HUES48 (cell line): ENCODE measurements at regions not wholly inside any gene's neighbourhood (a gene's known extent, or its start where the extent isn't known, plus 50 kb on each side); places are given as distances from the start of the nearest gene placed in this dataset.

ENCODE experiments used
- H3K27ac ChIP-seq: one replicate; pipeline ENCODE4 v1.7.0; 2013; ENCODE audit warnings: low read depth, low read length, inconsistent platforms
- H3K27me3 ChIP-seq: 2 replicates; pipeline ENCODE4 v1.6.1; 2013; ENCODE audit warnings: mild to moderate bottlenecking, low read length; ENCODE audit not compliant: control insufficient read depth, insufficient read depth
- H3K36me3 ChIP-seq: 2 replicates; pipeline ENCODE4 v1.6.1; 2013; ENCODE audit warnings: low read length; ENCODE audit not compliant: control insufficient read depth, insufficient read depth
- H3K4me1 ChIP-seq: 2 replicates; pipeline ENCODE4 v1.6.1; 2013; ENCODE audit warnings: mild to moderate bottlenecking, low read length; ENCODE audit not compliant: control insufficient read depth, insufficient read depth
- H3K4me3 ChIP-seq: 2 replicates; pipeline ENCODE4 v1.5.1; 2013; ENCODE audit warnings: mild to moderate bottlenecking, low read depth, low read length
- H3K9ac ChIP-seq: 2 replicates; pipeline ENCODE4 v1.6.1; 2013; ENCODE audit warnings: mild to moderate bottlenecking, low read depth, low read length, moderate library complexity
- H3K9me3 ChIP-seq: 2 replicates; pipeline ENCODE4 v1.6.1; 2013; ENCODE audit warnings: low read length; ENCODE audit not compliant: control insufficient read depth, insufficient read depth

DNA sequence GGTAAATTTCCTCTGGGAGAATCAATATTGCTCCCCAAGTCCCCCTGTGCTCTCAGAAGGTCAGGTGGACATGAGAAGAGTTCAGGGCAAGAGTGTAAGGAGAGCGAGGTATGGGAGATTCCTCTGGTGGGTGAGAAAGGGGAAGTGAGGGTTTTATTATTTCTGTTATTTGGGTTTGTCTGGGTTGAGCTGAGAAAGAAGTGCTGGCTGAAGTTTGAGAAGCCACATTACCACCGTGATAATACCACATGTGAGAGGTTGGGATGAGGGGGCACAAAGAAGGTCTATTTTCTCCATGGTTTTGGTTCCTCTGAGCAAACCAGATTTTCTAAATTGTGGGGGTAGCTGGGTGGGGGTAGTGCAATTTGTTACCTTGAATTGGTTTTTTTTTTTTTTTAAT lies 350.4 kb downstream of the OSTF1 start:
- Histone ChIP-seq H3K4me1 (no peaks in the 10 kb centered on the region), H3K4me3 (no peak overlapping the region), H3K27me3 (no peaks in the 10 kb centered on the region), H3K9ac (no peak overlapping the region), H3K9me3 (no peaks in the 10 kb centered on the region), H3K27ac (no peak overlapping the region), H3K36me3 (no peaks in the 10 kb centered on the region)

DNA sequence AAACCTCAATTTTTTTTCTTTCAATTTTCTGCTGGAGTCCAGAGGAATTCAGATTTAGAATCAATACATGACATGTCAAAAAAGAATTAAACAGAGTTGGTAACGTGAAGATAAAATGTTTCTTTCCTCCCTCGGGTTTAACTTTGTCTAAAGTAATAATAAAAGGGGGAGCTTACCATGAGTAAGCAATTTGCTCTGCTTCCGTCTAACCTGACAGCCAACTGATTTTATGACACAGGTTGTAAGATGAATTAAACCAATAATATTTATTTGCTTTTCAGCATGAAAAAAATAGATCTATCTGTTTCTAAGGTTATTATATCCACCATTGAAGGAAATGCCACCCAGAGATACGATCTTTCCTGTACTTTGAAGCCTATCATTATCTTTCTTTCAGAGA lies 352.6 kb downstream of the OSTF1 start:
- no peaks in the 10 kb centered on the region for H3K36me3 ChIP-seq
- no peak overlapping the region for H3K27ac ChIP-seq
- no peaks in the 10 kb centered on the region for H3K27me3 ChIP-seq

DNA sequence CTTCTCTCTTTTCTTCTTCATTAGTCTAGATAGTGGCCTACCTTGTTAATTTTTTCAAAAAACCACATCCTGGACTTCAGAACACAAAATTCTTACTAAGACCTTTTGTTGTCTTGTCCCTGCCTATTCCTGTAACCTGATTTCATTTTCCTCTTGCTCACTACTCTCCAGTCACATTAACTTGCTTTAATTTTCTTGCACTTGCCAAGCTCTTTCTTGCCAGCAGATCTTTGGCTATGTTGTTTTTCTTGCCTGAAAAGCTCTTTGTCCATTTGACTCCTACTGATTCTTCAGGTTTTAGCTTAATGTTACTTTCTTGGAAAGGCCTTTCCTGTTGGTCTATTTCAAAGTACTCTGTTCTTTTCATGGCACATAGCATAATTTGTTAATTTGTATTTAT lies 356.8 kb downstream of the OSTF1 start:
- Histone ChIP-seq H3K27me3 (no peaks in the 10 kb centered on the region), H3K9ac (no peak overlapping the region), H3K36me3 (no peaks in the 10 kb centered on the region), H3K27ac (no peak overlapping the region), H3K4me3 (no peak overlapping the region), H3K9me3 (no peaks in the 10 kb centered on the region), H3K4me1 (0 out of 2 replicates have a peak, but pooled peaks cover 6% of the 10 kb centered on the region)

More for the DNA sequence above, 352.6 kb downstream of the OSTF1 start:
- Histone ChIP-seq H3K4me3 (no peak overlapping the region), H3K9me3 (no peaks in the 10 kb centered on the region), H3K9ac (no peak overlapping the region), H3K4me1 (no peaks in the 10 kb centered on the region)

DNA sequence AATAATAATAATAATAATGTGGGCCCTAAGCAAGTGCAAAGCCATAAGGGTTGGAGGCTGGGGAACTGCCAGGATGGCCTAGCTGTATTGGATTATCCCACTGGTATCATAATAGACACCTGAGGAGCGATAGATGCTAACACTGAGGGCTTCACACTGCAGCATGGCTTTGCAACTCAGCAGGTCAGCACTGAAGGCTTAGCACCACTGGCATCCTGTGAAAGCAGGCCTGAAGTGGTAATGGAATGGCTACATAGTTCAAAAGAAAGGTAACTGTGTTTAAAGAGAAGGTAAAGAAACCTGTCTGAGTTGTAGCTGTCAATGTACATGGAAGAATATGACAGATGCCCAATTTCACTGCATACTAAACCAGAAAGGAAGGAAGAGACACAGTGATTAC lies 359.0 kb downstream of the OSTF1 start:
- no peak overlapping the region for H3K27ac ChIP-seq
- no peaks in the 10 kb centered on the region for H3K36me3 ChIP-seq
- no peak overlapping the region for H3K4me3 ChIP-seq
- no peak overlapping the region for H3K9ac ChIP-seq
- H3K27me3 ChIP-seq, result no peaks in the 10 kb centered on the region
- peaks cover 12% of the 10 kb centered on the region; the same call in 1 of the 2 replicates for H3K4me1 ChIP-seq
- no peaks in the 10 kb centered on the region for H3K9me3 ChIP-seq

DNA sequence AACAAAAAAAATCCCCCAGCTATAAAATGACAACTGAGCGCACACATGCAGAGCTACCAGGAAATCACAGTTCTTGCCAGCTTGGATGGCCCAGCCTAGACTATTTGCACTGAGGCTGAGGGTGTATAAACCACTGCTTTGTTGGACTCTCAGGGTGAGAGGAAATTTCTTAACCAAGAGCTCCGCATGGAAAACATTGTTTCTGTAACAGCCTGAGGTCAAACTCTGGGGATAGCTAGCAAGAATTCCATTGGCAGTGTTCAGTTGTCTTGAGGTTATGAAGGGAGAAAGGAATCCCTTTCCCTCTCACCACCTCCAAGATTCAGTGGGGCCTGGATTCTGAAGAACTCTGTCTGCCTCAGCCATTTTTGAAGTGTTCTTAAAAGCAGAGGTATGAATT lies 360.0 kb downstream of the OSTF1 start:
- no peaks in the 10 kb centered on the region for H3K36me3 ChIP-seq
- peaks cover 12% of the 10 kb centered on the region; the same call in 1 of the 2 replicates for H3K4me1 ChIP-seq
- H3K9me3 ChIP-seq, result no peaks in the 10 kb centered on the region
- no peak overlapping the region for H3K27ac ChIP-seq
- no peak overlapping the region for H3K4me3 ChIP-seq
- no peak overlapping the region for H3K9ac ChIP-seq
- no peaks in the 10 kb centered on the region for H3K27me3 ChIP-seq

DNA sequence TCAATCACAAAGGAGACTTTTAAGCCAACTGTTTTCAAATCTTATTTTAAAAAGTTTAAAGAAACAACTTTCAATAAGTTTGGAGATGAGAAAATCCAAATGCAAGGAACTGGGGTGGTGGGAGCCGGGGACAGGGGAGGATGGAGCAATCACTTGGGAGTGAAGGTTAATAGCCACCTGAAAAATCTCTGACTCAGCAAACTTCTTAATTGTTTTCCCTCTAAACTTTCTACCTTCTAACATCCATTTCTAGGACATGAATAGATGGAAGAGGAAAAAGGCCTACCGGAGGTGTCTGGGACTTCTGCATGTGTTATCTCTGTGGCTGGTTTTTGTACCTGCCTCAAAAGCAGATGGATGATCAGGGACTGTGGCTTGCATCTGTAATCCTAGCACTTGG lies 360.6 kb downstream of the OSTF1 start:
- Histone ChIP-seq H3K4me1 (peaks cover 12% of the 10 kb centered on the region; the same call in 1 of the 2 replicates), H3K27me3 (no peaks in the 10 kb centered on the region), H3K36me3 (no peaks in the 10 kb centered on the region), H3K9me3 (no peaks in the 10 kb centered on the region), H3K9ac (no peak overlapping the region), H3K4me3 (no peak overlapping the region), H3K27ac (no peak overlapping the region)

DNA sequence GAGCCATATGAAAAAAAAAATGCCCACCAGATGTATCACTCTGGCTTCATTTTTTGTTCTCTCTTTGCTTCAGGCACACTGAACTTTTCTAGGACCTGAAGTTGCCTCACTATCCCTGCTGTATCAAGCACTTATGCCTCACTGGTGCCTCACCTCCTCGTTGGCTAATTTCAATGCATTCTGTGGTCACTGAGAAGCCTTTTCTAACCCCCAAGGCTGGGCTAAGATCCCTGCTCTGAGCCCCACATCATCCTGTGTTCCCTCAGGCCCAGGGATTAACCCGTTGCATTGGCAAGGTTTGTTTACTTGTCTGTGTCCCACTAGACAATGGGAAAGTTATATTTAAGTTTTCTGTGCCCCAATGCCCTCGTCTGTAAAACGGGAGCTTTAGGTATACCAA lies 362.7 kb downstream of the OSTF1 start:
- Histone ChIP-seq H3K9me3 (no peaks in the 10 kb centered on the region; the same call in 1 of the 2 replicates), H3K4me1 (peaks cover 12% of the 10 kb centered on the region; the same call in 1 of the 2 replicates), H3K36me3 (no peaks in the 10 kb centered on the region), H3K27me3 (no peaks in the 10 kb centered on the region), H3K9ac (no peak overlapping the region), H3K27ac (no peak overlapping the region), H3K4me3 (no peak overlapping the region)

DNA sequence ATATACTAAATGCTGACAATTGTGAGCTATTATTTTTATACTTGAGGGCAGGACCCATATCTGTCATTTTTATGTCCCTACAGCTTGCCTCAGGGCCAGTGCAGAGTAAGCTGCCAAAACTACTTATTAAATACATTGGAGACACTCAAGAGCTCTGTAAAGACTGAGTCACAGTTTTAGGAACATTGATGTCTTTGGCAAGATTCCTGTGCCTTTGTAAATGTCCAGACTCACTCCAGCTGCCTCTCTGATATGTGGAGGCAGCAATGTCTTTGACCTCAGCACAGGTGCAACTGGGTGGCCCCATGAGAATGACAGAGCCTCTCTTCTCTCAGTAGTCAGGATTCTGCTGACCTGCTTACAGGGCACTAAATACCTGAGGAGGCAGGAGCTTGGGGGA lies 363.2 kb downstream of the OSTF1 start:
- Histone ChIP-seq H3K36me3 (no peaks in the 10 kb centered on the region), H3K9me3 (no peaks in the 10 kb centered on the region; the same call in none of the 2 replicates), H3K27ac (no peak overlapping the region), H3K27me3 (no peaks in the 10 kb centered on the region), H3K9ac (no peak overlapping the region), H3K4me1 (peaks cover 12% of the 10 kb centered on the region; the same call in 1 of the 2 replicates), H3K4me3 (no peak overlapping the region)

DNA sequence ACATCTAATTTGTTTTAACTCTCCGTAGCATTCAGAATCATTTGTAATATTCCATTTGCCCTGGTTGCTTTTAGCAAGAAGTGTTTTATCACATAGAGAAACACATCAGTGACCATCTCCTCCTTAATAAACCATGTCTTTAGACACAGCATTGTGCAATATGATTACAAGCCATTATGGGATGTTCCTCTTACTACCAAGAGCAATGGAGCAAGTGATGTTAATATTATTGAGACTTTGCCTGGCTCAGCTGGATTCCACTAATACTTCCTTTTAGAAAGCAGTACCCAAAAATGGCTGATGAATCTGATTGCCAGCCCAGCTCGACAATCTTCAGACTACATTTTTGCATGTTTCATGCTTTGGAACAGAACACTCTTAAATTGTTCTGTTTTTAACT lies 364.2 kb downstream of the OSTF1 start:
- Histone ChIP-seq H3K27ac (no peak overlapping the region), H3K27me3 (no peaks in the 10 kb centered on the region), H3K4me1 (peaks cover 20% of the 10 kb centered on the region), H3K4me3 (no peak overlapping the region), H3K9ac (no peak overlapping the region), H3K36me3 (no peaks in the 10 kb centered on the region), H3K9me3 (no peaks in the 10 kb centered on the region; the same call in none of the 2 replicates)

DNA sequence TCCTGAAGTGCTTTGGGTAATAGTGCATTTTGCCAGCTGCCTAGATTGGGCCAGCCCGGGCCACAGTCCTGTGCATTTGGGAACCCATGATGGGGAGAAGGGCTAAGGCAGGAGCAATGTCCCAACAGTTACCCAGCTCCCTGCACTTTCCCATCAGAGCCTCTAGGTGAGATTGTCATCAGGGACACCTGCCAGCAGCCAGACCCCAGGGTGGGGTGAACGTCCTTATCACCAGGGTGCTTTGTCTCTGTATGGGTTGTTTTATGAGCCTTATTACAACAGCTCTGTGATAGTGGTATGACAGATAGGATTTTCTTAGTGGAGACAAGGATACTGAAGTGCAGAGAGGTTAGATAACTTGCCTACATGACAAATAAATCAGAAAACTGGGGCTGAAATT lies 365.7 kb downstream of the OSTF1 start:
- Histone ChIP-seq H3K27ac (no peak overlapping the region), H3K4me3 (no peak overlapping the region), H3K36me3 (no peaks in the 10 kb centered on the region), H3K9ac (no peak overlapping the region), H3K4me1 (peaks cover 21% of the 10 kb centered on the region), H3K9me3 (peaks cover 4% of the 10 kb centered on the region), H3K27me3 (no peaks in the 10 kb centered on the region)

DNA sequence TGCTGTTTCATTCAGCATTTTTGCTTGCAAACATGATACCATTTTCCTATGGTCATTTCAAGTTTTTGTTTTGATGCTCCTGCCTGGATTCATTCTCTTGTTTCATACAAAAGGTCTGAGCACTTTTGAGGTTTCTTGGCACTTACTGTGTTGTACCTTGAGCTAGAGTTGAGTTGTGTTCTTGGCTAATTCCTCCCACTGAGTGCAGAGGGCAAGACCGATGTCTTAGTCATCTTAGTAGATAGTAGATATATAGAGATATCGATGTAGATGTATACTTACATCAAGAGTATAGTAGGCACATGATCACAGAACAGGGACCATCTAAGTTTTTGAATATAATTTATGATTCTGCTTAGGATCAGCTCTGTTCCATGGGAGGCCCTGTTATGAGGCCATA lies 366.6 kb downstream of the OSTF1 start:
- Histone ChIP-seq H3K4me3 (no peak overlapping the region), H3K9ac (no peak overlapping the region), H3K9me3 (peaks cover 4% of the 10 kb centered on the region), H3K27ac (no peak overlapping the region), H3K27me3 (no peaks in the 10 kb centered on the region), H3K36me3 (no peaks in the 10 kb centered on the region), H3K4me1 (peaks cover 22% of the 10 kb centered on the region)

DNA sequence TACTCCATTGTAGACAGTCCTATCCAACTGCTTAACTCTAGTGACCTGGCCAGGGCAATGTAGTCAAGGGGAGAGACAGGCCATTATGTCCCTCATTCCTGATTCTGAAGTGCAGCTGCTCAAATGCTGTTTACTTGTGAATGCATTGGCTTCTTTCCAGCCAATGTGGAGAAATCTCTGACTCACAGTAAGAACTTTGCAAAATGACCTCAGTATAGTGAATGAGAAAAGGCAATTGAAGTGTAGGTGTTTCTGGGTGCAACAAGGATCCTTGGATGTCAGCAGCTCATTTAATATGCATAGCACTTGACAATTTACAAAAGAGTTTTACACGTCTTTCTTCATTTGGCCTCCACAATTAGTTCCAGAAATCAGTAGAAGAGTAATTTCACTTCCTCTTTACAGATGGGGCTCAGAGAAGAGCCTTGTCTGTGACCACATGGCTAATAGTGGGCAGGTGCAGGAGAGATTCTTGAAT lies 367.2 kb downstream of the OSTF1 start:
- H3K9me3 ChIP-seq, result peaks cover 4% of the 10 kb centered on the region
- no peak overlapping the region for H3K4me3 ChIP-seq
- H3K4me1 ChIP-seq, result peaks cover 27% of the 10 kb centered on the region
- no peaks in the 10 kb centered on the region for H3K36me3 ChIP-seq
- no peak overlapping the region for H3K9ac ChIP-seq
- H3K27me3 ChIP-seq, result no peaks in the 10 kb centered on the region
- no peak overlapping the region for H3K27ac ChIP-seq
